SK-N-SH (cell line): ENCODE measurements at regions not wholly inside any gene's neighbourhood (a gene's known extent, or its start where the extent isn't known, plus 50 kb on each side); places are given as distances from the start of the nearest gene placed in this dataset.

Source experiments
- CHD2 ChIP-seq: fragments of 150-350 bp; IDR thresholded peaks from 2 replicates; pipeline ENCODE4 v1.6.1; 2018; ENCODE audit warnings: low read length; ENCODE audit not compliant: partially characterized antibody
- EP300 ChIP-seq, 2 experiments: IDR thresholded peaks; 2 replicates each; pipeline versions ENCODE4 v1.4.0 to v1.6.1; 2012; ENCODE audit warnings: borderline replicate concordance in 1 of 2, low read depth in 1 of 2, low read length in 1 of 2
- JUND ChIP-seq: IDR thresholded peaks from 2 replicates; pipeline ENCODE4 v1.4.0; 2012
- MXI1 ChIP-seq: IDR thresholded peaks from 2 replicates; pipeline ENCODE4 v1.6.1; 2012; ENCODE audit warnings: mild to moderate bottlenecking, low read depth, low read length, improper control_type of control experiment
- POLR2AphosphoS5 ChIP-seq: IDR thresholded peaks from 2 replicates; pipeline ENCODE4 v1.6.1; 2012; ENCODE audit warnings: low read depth, low read length
- SMC3 ChIP-seq: IDR thresholded peaks from 2 replicates; pipeline ENCODE4 v1.6.1; 2012; ENCODE audit warnings: low read depth, low read length, improper control_type of control experiment
- TAF1 ChIP-seq: IDR thresholded peaks from 2 replicates; pipeline ENCODE4 v1.6.1; 2012; ENCODE audit warnings: low read depth, mild to moderate bottlenecking, low read length, moderate library complexity, borderline replicate concordance
- TEAD4 ChIP-seq: IDR thresholded peaks from 2 replicates; pipeline ENCODE4 v1.4.0; 2012; ENCODE audit warnings: mild to moderate bottlenecking, borderline replicate concordance; ENCODE audit not compliant: insufficient read depth
- TF ChIP-seq, protein P1 (sequence below): fragments of 200-600 bp; sonication (generic); IDR thresholded peaks from 2 replicates; pipeline ENCODE4 v1.6.1; 2017; ENCODE audit warnings: antibody characterized with exemption, mild to moderate bottlenecking, moderate library complexity
- TF ChIP-seq, protein P2 (sequence below): fragments of 150-350 bp; IDR thresholded peaks from 2 replicates; pipeline ENCODE4 v1.6.1; 2016; ENCODE audit warnings: mild to moderate bottlenecking, low read depth, low read length
- TF ChIP-seq, protein P3 (sequence below): fragments of 150-350 bp; IDR thresholded peaks from 2 replicates; pipeline ENCODE4 v1.6.1; 2017; ENCODE audit warnings: antibody characterized with exemption, low read length, low read depth, borderline replicate concordance

- TF ChIP-seq, protein P1, sequence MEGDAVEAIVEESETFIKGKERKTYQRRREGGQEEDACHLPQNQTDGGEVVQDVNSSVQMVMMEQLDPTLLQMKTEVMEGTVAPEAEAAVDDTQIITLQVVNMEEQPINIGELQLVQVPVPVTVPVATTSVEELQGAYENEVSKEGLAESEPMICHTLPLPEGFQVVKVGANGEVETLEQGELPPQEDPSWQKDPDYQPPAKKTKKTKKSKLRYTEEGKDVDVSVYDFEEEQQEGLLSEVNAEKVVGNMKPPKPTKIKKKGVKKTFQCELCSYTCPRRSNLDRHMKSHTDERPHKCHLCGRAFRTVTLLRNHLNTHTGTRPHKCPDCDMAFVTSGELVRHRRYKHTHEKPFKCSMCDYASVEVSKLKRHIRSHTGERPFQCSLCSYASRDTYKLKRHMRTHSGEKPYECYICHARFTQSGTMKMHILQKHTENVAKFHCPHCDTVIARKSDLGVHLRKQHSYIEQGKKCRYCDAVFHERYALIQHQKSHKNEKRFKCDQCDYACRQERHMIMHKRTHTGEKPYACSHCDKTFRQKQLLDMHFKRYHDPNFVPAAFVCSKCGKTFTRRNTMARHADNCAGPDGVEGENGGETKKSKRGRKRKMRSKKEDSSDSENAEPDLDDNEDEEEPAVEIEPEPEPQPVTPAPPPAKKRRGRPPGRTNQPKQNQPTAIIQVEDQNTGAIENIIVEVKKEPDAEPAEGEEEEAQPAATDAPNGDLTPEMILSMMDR, result no peak
- no peak for TF ChIP-seq TEAD4
- no peak for TF ChIP-seq EP300 (IDR thresholded peaks at IDR 0.05; ENCODE audit: borderline replicate concordance in 1 of 2, low read depth in 1 of 2, low read length in 1 of 2)
- TF ChIP-seq, protein P2, sequence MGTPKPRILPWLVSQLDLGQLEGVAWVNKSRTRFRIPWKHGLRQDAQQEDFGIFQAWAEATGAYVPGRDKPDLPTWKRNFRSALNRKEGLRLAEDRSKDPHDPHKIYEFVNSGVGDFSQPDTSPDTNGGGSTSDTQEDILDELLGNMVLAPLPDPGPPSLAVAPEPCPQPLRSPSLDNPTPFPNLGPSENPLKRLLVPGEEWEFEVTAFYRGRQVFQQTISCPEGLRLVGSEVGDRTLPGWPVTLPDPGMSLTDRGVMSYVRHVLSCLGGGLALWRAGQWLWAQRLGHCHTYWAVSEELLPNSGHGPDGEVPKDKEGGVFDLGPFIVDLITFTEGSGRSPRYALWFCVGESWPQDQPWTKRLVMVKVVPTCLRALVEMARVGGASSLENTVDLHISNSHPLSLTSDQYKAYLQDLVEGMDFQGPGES, result no peak
- no peak for TF ChIP-seq MXI1
- TF ChIP-seq JUND, result no peak
- no peak for TF ChIP-seq POLR2AphosphoS5
- no peak for TF ChIP-seq TAF1
- TF ChIP-seq CHD2, result no peak
- TF ChIP-seq, protein P3, sequence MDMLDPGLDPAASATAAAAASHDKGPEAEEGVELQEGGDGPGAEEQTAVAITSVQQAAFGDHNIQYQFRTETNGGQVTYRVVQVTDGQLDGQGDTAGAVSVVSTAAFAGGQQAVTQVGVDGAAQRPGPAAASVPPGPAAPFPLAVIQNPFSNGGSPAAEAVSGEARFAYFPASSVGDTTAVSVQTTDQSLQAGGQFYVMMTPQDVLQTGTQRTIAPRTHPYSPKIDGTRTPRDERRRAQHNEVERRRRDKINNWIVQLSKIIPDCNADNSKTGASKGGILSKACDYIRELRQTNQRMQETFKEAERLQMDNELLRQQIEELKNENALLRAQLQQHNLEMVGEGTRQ, result no peak
- no peak for TF ChIP-seq SMC3
These were observed 640.2 kb downstream of the RNF144A start for GRCh38 chr2:7557376-7557775.
